HG03139 (cell line): ENCODE measurements at regions not wholly inside any gene's neighbourhood (a gene's known extent, or its start where the extent isn't known, plus 50 kb on each side); places are given as distances from the start of the nearest gene placed in this dataset.
"Not testable (repeated sequence)": the region's sequence is repeated elsewhere in the genome, so short reads cannot be mapped to it uniquely, and the experiment has no call there.

Source experiments
- ATAC-seq: cut with Tn5 transposase; IDR thresholded peaks from one replicate; pipeline ENCODE4 v1.9.1; 2021; ENCODE audit not compliant: unreplicated experiment

- no peak for ATAC-seq
Observed at GRCh38 chr4:110837896-110838450, 215.1 kb upstream of the PITX2 start.

- no peak for ATAC-seq
Observed at GRCh38 chr4:110840221-110840654, 217.4 kb upstream of the PITX2 start.

- no peak for ATAC-seq
Observed at GRCh38 chr4:110848787-110849186, 225.9 kb upstream of the PITX2 start.

- ATAC-seq = no peak
Observed at GRCh38 chr4:110849461-110849860, 226.6 kb upstream of the PITX2 start.

- ATAC-seq = no peak
Observed at GRCh38 chr4:110850461-110851442, 227.9 kb upstream of the PITX2 start.

- no peak for ATAC-seq
Observed at GRCh38 chr4:110851989-110852388, 229.1 kb upstream of the PITX2 start.

- ATAC-seq = no peak
Observed at GRCh38 chr4:110852793-110853192, 229.9 kb upstream of the PITX2 start.

GRCh38 chr4:110853242-110853641, 230.4 kb upstream of the PITX2 start:
- ATAC-seq = no peak

GRCh38 chr4:110854021-110854678, 231.3 kb upstream of the PITX2 start:
- ATAC-seq = no peak

- no peak for ATAC-seq
Observed at GRCh38 chr4:110860125-110860524, 237.2 kb upstream of the PITX2 start.

GRCh38 chr4:110860901-110861300, 238.0 kb upstream of the PITX2 start:
- no peak for ATAC-seq

- no peak for ATAC-seq
Observed at GRCh38 chr4:110865611-110866259, 242.9 kb upstream of the PITX2 start.

- ATAC-seq = peak; percentile 41
Observed at GRCh38 chr4:110867251-110867960, 244.5 kb upstream of the PITX2 start.

- no peak for ATAC-seq
Observed at GRCh38 chr4:110867981-110868720, 245.3 kb upstream of the PITX2 start.

GRCh38 chr4:110869114-110869513, 246.2 kb upstream of the PITX2 start:
- no peak for ATAC-seq

- peak; percentile 91 for ATAC-seq
Observed at GRCh38 chr4:110869862-110870572, 247.1 kb upstream of the PITX2 start.

GRCh38 chr4:110876214-110876613, 253.3 kb upstream of the PITX2 start:
- not testable (repeated sequence) for ATAC-seq

- no peak for ATAC-seq
Observed at GRCh38 chr4:110876866-110877265, 254.0 kb upstream of the PITX2 start.

GRCh38 chr4:110877778-110878370, 255.0 kb upstream of the PITX2 start:
- no peak for ATAC-seq
